GM19455 (cell line): ENCODE measurements at regions not wholly inside any gene's neighbourhood (a gene's known extent, or its start where the extent isn't known, plus 50 kb on each side); places are given as distances from the start of the nearest gene placed in this dataset.

Source experiments
- ATAC-seq: cut with Tn5 transposase; IDR thresholded peaks from one replicate; pipeline ENCODE4 v1.9.1; 2021; ENCODE audit not compliant: unreplicated experiment

GRCh38 chr18:59760212-59760611, 63.0 kb upstream of the CCBE1 start:
- no peak for ATAC-seq

- no peak for ATAC-seq
These were observed 61.6 kb upstream of the CCBE1 start for GRCh38 chr18:59758837-59759236.

GRCh38 chr18:59758106-59758505, 60.9 kb upstream of the CCBE1 start:
- no peak for ATAC-seq

GRCh38 chr18:59752666-59753065, 55.4 kb upstream of the CCBE1 start:
- ATAC-seq = no peak

DNA sequence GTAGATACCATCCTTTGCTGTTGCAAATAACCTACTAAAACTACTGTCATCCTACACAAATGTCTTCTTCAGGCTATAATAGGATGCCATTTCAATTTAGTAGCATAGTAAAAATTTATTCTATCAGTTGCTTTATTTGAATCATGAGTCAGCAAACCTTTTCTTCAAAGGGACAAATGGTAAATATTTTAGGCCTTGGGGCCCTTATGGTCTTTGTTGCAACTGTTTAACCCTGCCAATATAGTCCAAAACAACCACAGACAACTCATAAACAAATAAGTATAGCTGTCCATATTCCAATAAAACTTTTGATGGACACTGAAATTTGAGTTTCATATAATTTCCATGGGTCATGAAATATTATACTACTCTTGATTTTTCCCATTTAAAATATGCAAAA, 54.0 kb upstream of the CCBE1 start:
- ATAC-seq = no peak

DNA sequence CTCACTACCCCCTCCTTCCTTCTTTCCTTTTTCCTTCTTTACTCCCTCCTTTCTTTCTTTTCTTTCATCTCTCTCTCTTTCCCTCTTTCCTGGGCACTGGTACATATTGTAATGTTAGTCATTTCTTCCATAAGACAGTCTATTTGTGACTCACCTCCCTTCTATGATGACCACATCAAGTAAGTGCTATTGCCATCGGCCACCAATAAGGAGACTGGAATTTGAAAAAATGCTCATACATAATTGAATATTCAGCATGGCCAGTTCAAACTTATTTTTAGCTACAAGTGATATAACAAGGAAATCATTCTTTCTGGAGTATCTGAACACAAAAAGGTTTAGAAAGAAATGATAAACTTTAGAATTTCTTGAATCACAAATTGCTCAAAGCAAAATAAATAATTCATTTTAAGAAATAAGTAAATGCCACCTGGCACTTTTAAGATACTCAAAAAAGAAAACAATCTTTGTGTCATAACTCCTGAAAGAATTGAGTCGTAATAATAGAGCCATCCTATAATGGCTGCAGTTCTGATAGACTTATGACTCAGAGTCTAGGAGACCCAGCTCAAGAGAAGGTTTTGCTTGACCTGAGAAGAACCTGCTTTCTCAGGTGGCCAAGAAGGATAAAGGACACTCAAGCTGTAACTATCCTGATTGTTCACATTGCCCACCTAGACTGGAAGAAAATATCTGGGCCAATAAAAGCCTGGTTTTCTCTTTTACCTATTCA, 51.6 kb upstream of the CCBE1 start:
- no peak for ATAC-seq
